Thymus (tissue), 11 donors: ENCODE measurements at regions not wholly inside any gene's neighbourhood (a gene's known extent, or its start where the extent isn't known, plus 50 kb on each side); places are given as distances from the start of the nearest gene placed in this dataset.

Experiments
- DNase-seq, 9 donors: peaks; one replicate each; pipeline ENCODE4 v3.0.0-alpha.2; 2013; ENCODE audit warnings: low spot score in 9 of 9, low read depth in 6 of 9, missing footprints in 1 of 9
- H3K27ac ChIP-seq, 2 donors: one replicate each; pipeline ENCODE4 v1.5.1; 2013; ENCODE audit warnings: control low read depth in 1 of 2, low read depth in 1 of 2, low read length in 1 of 2, mild to moderate bottlenecking in 1 of 2, moderate library complexity in 1 of 2
- H3K27me3 ChIP-seq, 2 donors: one replicate each; pipeline ENCODE4 v1.5.1; 2013; ENCODE audit warnings: low read length in 1 of 2; ENCODE audit not compliant: control insufficient read depth in 2 of 2, insufficient read depth in 1 of 2
- H3K36me3 ChIP-seq, 2 donors: one replicate each; pipeline ENCODE4 v1.5.1; 2013; ENCODE audit warnings: low read length in 1 of 2, mild to moderate bottlenecking in 1 of 2, moderate library complexity in 1 of 2; ENCODE audit not compliant: control insufficient read depth in 2 of 2, insufficient read depth in 2 of 2
- H3K4me1 ChIP-seq, 2 donors: one replicate each; pipeline ENCODE4 v1.5.1; 2013; ENCODE audit warnings: low read length in 2 of 2; ENCODE audit not compliant: control insufficient read depth in 2 of 2, insufficient read depth in 2 of 2
- H3K4me3 ChIP-seq, 2 donors: one replicate each; pipeline ENCODE4 v1.5.1; 2013; ENCODE audit warnings: low read length in 2 of 2, control low read depth in 1 of 2, mild to moderate bottlenecking in 1 of 2
- H3K9me3 ChIP-seq, 2 donors: one replicate each; pipeline ENCODE4 v1.5.1; 2013; ENCODE audit warnings: low read length in 1 of 2, mild to moderate bottlenecking in 1 of 2; ENCODE audit not compliant: control insufficient read depth in 2 of 2, insufficient read depth in 1 of 2
- WGBS: extraction: QIAGEN DNeasy Blood & Tissue Kit; methylation state at CpG from one replicate; pipeline ENCODE4 v1.1.7; 2013; 5-methylcytosine and 5-hydroxymethylcytosine counted together
- donor health status: healthy.

DNA sequence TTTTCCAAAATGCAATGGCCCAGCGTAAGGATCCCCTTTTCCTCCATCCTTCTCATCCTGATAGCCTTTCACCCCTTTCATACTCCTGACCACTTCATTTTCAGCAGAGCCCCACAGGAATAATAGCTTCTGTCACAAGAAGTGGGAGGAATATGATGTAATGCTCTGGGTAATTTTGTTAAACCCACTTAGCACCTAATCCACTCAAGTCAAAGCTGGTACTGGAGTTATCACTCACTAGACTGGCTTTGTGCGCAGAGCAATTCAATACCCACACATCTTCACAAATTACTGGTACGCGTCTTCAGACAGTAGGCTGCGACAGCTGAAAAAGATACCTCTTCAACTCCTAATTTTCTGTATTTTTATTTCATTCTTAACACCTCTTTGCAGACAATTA, 2232.8 kb upstream of the WWC1 start:
- Histone ChIP-seq H3K27me3 (no peaks in the 10 kb centered on the region), H3K9me3 (peaks cover 0 to 3% of the 10 kb centered on the region in 2 donors), H3K27ac (no peak overlapping the region), H3K36me3 (no peaks in the 10 kb centered on the region), H3K4me3 (no peak overlapping the region), H3K4me1 (no peaks in the 10 kb centered on the region)
- 94% methylated on average over 5 of the region's 5 CpGs for WGBS
- DNase-seq, result no peak

DNA sequence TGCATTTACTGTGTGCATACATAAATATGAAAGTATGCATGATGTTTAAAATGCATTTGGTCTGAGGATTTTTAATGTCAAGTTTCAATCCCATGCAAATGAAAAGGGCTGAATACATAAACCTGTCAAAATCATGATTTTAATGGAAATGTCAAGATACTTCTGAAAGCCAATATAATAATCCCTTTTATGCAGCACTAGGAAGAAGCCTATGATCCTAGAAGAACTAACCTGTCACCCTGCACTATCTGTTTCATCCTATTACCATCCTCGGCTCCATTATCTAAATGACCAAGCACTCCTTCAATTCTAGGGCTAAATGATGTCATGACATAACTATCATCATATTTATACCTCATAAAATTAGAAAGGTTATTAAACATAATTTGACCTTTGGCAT, 2229.4 kb upstream of the WWC1 start:
- H3K27me3 ChIP-seq, result no peaks in the 10 kb centered on the region
- H3K9me3 ChIP-seq, result no peaks in the 10 kb centered on the region
- 97% methylated on average over 1 of the region's 1 CpG for WGBS
- no peaks in the 10 kb centered on the region for H3K36me3 ChIP-seq
- no peak for DNase-seq
- H3K27ac ChIP-seq, result no peak overlapping the region
- no peak overlapping the region for H3K4me3 ChIP-seq
- H3K4me1 ChIP-seq, result no peaks in the 10 kb centered on the region

DNA sequence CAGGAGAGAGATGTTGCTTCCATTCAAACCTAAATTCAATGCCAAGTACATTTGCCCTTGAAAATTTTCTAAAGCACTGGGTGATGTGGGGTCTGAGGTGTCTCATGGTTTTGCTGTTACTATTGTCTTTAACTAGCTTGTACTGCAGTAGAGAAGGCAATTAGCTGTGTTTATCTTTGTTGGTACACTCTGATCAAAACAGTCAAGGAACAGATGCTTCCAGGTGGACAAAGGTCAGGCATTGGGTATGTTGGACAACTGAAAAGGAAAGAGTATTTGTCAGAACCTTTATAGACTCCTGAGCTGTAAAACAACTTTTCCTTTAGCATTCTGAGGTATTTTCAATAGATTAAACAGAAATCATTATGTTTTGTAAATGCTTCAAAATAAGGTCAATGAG, 2228.7 kb upstream of the WWC1 start:
- Histone ChIP-seq H3K36me3 (no peaks in the 10 kb centered on the region), H3K4me1 (no peaks in the 10 kb centered on the region), H3K4me3 (no peak overlapping the region), H3K27me3 (no peaks in the 10 kb centered on the region), H3K27ac (no peak overlapping the region), H3K9me3 (no peaks in the 10 kb centered on the region)
- no peak for DNase-seq

DNA sequence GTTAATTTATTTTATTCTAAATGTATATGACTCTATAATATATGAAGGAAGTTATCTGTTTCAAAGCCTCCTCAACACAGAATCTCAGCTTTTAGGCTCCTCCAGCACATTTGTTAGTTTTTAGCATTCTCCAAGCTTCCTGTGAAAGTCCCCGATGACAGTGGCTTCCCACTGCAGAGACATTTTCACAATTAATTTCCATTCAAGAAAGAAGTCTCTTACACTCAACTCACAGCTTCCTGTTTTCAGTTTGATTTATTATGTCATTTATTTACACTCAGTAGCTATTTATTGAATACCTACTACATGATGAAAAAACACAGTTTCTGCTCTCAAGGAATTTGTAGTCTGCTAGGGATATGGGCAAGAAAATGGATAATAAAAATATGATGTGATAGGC, 2228.2 kb upstream of the WWC1 start:
- H3K27ac ChIP-seq, result no peak overlapping the region

DNA sequence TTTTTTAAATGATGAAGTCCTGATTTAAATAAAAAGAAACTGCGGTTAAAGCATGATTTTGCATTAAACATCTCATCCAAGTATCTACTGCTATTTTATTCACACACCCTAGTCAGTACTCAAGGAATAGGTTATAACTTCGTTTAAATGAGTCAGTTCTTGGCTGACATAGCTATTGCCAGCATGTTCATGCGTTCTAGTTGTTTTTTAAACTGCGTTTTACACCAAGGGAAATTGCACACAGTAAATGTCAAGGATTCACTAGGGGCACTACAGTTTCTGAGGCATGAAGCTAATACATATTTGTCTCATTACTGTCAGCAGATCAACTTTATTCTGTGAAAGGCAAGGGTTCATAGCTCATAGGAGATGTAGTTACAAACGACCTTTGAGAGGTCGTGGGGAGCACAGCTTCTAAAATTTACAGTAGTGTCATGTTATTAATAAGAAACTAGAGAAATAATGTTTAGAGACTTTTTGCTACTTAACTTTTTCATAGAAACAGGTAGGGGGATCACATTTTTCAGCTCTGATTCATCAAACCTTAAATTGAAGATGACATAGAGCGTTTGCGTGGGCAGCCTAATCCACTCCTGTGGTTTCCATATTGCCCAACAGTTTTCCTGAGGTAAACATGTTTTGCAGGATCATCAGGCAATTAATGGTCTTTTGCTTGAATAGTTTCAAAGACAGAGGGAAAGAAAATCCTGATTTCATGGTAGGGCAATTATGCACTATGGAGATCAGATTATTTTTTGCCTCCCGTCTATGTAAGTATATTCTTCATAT, 2222.7 kb upstream of the WWC1 start:
- no peaks in the 10 kb centered on the region for H3K4me1 ChIP-seq
- H3K36me3 ChIP-seq, result no peaks in the 10 kb centered on the region
- H3K27ac ChIP-seq, result no peak overlapping the region
- H3K9me3 ChIP-seq, result no peaks in the 10 kb centered on the region
- no peak overlapping the region for H3K4me3 ChIP-seq
- DNase-seq, result no peak
- no peaks in the 10 kb centered on the region for H3K27me3 ChIP-seq
- 86% methylated on average over 9 of the region's 9 CpGs for WGBS

More for the DNA sequence above, 2228.2 kb upstream of the WWC1 start:
- Histone ChIP-seq H3K36me3 (no peaks in the 10 kb centered on the region), H3K27me3 (no peaks in the 10 kb centered on the region), H3K9me3 (no peaks in the 10 kb centered on the region), H3K4me1 (no peaks in the 10 kb centered on the region), H3K4me3 (no peak overlapping the region)
- 3% methylated on average over 1 of the region's 1 CpG for WGBS
- DNase-seq, result no peak

DNA sequence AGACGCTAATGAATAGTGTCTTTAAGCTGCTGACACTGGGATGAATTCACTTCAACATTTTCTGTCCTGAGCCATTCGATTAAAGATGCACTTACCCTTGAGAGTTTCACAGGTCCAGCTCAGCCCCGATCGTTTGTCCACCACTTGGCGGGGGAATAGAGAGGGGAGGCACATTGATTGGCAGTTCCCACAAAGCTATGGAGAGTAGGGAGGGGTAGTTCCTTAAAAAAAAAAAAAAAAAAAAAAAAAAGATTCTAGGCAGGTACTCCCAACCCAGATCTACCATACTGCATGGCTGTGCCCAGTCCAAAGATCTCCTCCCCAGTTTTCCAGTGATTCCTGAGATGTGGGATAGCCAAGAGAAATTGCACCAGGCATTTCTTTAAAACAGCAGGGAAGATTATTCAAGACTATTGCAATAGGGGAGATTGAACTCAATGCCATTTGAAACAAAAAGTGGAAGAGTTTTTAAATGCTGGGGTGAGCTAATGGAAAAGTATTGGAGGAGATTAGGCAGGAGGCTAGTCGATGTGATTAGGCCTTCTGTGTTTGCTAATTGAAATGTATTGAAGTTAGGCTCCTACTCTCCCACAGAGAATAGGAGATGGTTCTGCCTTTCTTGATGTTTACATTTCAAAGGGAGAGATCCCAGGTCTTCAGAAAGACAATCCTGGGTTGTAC, 2217.4 kb upstream of the WWC1 start:
- DNase-seq, result no peak
- Histone ChIP-seq H3K27me3 (no peaks in the 10 kb centered on the region), H3K4me3 (no peak overlapping the region), H3K27ac (no peak overlapping the region), H3K4me1 (no peaks in the 10 kb centered on the region), H3K36me3 (no peaks in the 10 kb centered on the region), H3K9me3 (no peaks in the 10 kb centered on the region)
- WGBS, result 45% methylated on average over 6 of the region's 6 CpGs

DNA sequence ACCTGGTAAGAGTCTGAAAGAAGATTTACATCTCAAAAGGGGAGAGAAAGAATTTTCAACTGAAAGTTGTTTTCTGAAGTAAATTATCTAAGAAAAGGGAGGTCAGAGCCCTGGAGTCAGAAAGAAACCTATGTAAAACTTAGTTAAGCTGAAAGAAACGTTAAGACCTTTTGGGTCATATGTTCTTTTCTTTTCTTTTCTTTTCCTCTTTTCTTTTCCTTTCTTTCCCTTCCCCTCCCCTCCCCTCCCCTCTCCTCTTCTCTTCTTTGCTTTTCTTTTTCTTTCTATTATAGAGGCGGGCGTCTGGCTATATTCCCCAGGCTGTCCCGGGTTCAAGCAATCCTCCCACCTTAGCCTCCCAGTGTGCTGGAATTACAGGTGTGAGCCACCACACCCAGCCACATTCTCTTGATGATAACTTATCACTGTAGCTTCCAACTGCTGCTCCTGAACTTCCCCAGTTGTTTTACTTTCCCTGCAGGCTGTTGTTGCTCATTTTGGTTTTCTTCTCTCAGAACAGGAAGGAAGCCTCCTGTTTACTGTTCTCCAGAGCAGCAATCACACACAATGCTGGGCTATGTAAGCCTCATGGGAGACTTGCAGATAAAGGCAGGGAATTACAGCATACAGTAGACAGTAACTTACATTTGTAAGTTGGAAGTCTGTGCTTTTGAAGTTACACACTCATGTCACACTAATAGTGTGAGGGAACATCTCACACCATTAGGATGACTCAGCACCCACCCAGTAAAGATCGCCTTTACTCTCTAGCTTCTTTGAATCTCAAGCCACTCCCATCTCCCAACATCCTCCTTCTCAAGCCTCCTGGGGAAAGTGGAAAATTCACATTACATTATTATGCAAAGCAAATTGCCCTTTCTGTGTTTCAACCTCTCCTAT, 2216.6 kb upstream of the WWC1 start:
- 40% methylated on average over 5 of the region's 5 CpGs for WGBS

DNA sequence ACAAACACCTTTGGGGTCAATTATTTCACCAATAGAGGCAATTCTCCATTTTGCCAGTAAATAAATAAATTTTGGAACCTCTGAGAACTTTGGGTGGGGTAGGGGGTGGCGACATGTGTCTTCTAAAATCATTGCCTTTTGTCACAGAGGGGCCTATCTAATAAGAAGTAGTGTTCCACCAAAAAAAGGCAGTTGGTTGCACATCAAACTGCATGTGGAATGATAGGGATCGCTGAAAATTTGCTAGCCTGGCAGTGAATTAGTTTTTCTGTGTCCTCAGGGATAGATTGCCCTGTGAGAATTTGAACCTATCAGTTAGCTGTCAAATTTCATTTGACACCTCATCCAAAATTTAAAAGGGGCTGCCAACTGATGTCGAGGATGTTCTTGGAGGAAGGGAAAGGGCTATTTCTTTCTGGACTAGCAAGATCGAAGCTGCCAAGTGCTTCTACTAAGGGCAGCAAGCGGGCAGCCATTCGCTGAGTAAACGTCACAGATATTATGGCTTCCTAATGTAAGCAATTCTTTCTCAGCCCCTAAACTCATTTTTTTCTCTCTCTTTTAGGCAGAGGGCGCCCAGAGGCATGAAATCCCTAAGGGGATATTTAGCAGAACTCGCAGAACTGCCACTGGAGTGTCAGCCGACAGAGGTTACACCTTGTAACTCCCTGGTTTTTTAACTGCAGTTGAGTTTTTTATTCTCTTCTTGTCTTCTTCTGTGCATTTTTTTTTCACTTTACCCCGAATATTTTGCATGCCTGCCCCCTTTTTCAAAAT, 2208.1 kb upstream of the WWC1 start:
- DNase-seq, result no peak
- H3K4me3 ChIP-seq, result no peak overlapping the region
- H3K36me3 ChIP-seq, result no peaks in the 10 kb centered on the region
- no peaks in the 10 kb centered on the region for H3K27me3 ChIP-seq
- WGBS, result 43% methylated on average over 11 of the region's 11 CpGs
- H3K4me1 ChIP-seq, result no peaks in the 10 kb centered on the region
- H3K9me3 ChIP-seq, result no peaks in the 10 kb centered on the region
- H3K27ac ChIP-seq, result no peak overlapping the region

More for the DNA sequence above, 2216.6 kb upstream of the WWC1 start:
- H3K4me1 ChIP-seq, result no peaks in the 10 kb centered on the region
- H3K9me3 ChIP-seq, result no peaks in the 10 kb centered on the region
- H3K27me3 ChIP-seq, result no peaks in the 10 kb centered on the region
- H3K36me3 ChIP-seq, result no peaks in the 10 kb centered on the region
- H3K4me3 ChIP-seq, result no peak overlapping the region
- no peak overlapping the region for H3K27ac ChIP-seq
- DNase-seq, result no peak
